Left lobe of liver (tissue), 2 donors: ENCODE measurements at regions not wholly inside any gene's neighbourhood (a gene's known extent, or its start where the extent isn't known, plus 50 kb on each side); places are given as distances from the start of the nearest gene placed in this dataset.
"Not testable (repeated sequence)": the region's sequence is repeated elsewhere in the genome, so short reads cannot be mapped to it uniquely, and the experiment has no call there.

Experiments
- ATAC-seq: fragments of 200-7000 bp; cut with Tn5 transposase; one replicate; pipeline ENCODE4 v1.9.1; 2020; ENCODE audit warnings: mild to moderate bottlenecking, moderate library complexity
- DNase-seq: peaks from one replicate; pipeline ENCODE4 v3.0.0-alpha.2; 2020; ENCODE audit warnings: low spot score
- donor health status: DM: no; HTN: no; CAD: no; lungs with moderate emphysema.
- donor health status: DM: no; HTN: yes; CAD: no.

- DNase-seq, ATAC-seq: not testable (repeated sequence)
Measured at GRCh38 chrY:26167332-26167731, 545.4 kb downstream of the CDY1 start.

DNA sequence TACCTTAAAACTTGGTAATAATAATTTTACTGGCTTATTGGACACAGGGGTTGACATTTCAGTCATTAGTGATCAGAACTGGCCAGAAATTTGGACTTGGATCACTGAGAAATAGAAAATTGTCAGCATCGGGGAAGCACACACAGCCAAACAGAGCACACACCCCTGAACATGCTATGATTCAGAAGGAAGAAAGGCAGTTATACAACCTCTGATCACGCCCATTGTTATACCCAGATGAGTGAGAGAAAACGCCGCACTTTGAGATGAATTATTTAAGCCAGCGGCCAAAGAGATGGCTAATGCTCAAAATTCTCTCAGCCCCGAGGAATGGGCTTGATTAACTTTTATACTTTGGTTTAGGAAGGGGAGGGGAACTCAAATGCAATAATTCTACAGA is 557.4 kb downstream of the CDY1 start:
- ATAC-seq = not testable (repeated sequence)

GRCh38 chrY:26224974-26225373 is 603.1 kb downstream of the CDY1 start:
- not testable (repeated sequence) for ATAC-seq

More for the DNA sequence above, 557.4 kb downstream of the CDY1 start:
- not testable (repeated sequence) for DNase-seq

GRCh38 chrY:26225468-26225867 is 603.6 kb downstream of the CDY1 start:
- ATAC-seq, DNase-seq: not testable (repeated sequence)

More at GRCh38 chrY:26224974-26225373, 603.1 kb downstream of the CDY1 start:
- DNase-seq = not testable (repeated sequence)

- not testable (repeated sequence) for DNase-seq, ATAC-seq
Measured at GRCh38 chrY:26240944-26241343, 619.0 kb downstream of the CDY1 start.

DNA sequence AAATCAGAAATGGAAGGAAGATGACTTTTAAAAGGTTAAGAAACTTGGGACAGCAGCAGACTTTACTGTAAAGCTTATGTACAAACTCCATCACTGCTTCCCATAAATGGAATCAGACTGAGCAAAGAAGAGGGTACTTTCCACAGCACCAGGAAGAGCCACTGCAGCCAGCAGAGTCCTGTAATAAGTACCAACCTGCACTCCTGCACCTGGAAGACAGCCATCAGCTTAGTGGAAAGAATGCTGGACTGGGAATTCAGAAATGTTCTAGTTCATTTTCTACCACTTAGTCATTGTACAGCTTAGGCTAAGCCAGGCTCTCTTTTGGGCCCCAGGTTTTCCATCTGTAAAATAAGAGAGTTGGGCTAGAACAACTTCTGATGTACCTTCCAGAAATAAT is 632.3 kb downstream of the CDY1 start:
- peak; percentile 48 for ATAC-seq

GRCh38 chrY:26265449-26265848 is 643.5 kb downstream of the CDY1 start:
- not testable (repeated sequence) for ATAC-seq, DNase-seq

More for the DNA sequence above, 632.3 kb downstream of the CDY1 start:
- DNase-seq = not testable (repeated sequence)

DNA sequence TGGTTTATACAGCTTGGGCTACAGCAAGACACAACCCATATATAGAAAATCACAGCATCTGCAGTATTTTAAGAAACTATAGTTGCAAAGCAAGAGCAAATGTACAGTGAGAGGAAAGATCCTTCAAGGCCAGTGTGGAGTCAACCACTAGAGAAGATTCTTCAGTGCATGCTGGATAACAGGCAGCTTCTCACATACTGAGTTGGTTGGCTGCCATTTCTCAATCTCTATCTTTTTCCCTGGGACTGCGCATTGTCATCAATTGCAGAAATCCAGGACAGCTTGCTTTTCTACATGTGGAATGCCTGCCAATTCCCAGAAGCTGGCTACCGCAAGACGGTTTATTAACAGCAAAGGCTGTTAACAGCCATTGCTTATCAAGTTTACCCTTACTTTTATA is 646.5 kb downstream of the CDY1 start:
- DNase-seq, ATAC-seq: not testable (repeated sequence)

- DNase-seq, ATAC-seq: not testable (repeated sequence)
Measured at GRCh38 chrY:26268934-26269333, 647.0 kb downstream of the CDY1 start.

DNA sequence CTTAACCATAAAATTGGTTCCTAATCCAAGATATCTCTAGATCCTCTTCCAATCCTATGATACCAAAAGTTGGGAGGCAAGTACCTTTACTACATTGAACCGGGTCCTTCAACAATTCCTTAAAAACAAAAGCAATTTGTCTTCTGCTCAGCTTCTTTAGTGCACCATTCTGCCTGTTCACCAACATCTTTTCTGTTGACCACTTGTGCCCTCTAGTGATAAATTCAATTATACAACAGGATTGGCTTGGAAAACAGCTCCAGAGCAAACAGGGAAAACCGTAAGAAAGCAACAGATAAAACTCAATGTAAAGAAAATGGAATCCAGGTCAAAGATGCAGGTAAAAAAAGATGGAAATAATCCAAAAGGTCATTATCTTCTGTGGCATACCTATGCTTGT is 651.2 kb downstream of the CDY1 start:
- ATAC-seq = peak; percentile 45
- DNase-seq = not testable (repeated sequence)

- DNase-seq, ATAC-seq: not testable (repeated sequence)
Measured at GRCh38 chrY:26306046-26306445, 684.1 kb downstream of the CDY1 start.

GRCh38 chrY:26306630-26307385 is 684.9 kb downstream of the CDY1 start:
- not testable (repeated sequence) for DNase-seq, ATAC-seq

- DNase-seq, ATAC-seq: not testable (repeated sequence)
Measured at GRCh38 chrY:26308308-26308707, 686.4 kb downstream of the CDY1 start.

GRCh38 chrY:26315065-26315464 is 693.1 kb downstream of the CDY1 start:
- DNase-seq = not testable (repeated sequence)
- peak; percentile 81 for ATAC-seq

DNA sequence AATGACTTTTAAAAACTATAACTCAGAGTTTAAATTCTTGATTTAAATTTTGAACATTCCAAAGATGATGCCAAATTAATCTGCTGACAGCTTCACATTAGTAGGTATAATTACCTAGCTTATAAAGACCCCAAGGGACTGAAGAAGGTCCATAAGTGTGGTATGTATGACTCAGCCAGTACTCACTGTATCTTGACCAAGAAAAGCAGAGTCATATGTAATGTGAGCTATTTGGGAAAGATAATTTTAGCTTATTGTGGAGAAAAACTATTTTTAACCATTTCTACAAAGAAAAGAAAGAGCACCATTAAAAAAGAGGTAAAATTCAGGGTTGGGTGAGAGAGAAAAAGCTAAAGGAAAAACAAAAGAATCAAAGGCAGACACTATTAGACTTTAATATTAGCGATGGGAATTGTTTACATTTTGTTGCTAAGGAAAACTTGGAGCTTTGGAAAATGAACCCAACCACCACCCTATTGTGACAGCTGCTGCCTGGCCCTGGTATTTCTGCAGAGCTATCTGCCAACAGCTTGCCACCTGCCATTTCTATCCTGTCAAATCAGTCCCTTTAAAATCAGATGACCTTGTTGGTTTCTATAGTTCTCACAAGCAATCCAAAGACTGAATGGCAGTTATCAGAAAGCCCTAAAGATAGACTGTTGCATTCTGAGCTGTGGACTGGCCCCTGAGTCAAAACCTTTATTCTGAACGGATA is 697.7 kb downstream of the CDY1 start:
- ATAC-seq, DNase-seq: not testable (repeated sequence)

DNA sequence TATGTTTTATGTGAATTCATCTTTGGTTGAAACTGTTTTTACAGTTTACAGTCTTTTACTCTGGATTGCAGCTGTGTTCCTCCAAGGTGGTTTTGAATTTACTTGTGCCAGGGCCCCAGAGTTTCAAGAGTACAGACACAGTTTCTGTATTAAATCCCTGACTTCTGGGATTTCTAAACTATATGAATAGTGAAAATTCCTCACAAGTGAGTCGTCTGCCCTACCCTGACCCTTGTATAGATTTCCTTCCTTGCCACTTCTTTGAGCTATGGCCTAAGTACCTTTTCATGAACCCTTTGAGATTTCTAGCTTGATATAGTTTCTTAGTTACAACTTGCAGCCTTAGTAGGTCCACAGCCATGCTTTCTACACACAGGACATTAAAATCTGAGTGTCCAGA is 700.8 kb downstream of the CDY1 start:
- not testable (repeated sequence) for ATAC-seq, DNase-seq

GRCh38 chrY:26352931-26353330 is 731.0 kb downstream of the CDY1 start:
- DNase-seq, ATAC-seq: not testable (repeated sequence)

- DNase-seq = no peak
- ATAC-seq = no peak
Measured at GRCh38 chrY:26354191-26354590, 732.3 kb downstream of the CDY1 start.

DNA sequence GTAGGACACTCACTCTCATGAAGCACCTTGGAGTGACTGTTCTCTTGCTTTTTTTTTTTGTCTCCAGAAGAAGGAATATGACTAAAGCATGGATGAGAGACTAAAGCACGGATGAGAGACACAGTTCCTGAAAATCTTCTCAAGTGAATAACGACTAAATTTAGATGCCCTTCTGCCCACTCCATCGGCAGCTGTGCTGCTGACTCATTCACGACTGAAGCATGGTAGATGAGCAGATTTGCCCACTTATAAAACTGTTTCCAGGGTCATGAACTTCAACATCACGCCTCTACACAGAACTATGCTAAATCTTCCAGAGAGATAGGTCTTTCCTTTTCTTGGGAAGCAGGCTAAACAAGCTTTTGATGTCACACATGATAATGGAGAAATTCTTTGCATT is 738.0 kb downstream of the CDY1 start:
- not testable (repeated sequence) for ATAC-seq, DNase-seq

DNA sequence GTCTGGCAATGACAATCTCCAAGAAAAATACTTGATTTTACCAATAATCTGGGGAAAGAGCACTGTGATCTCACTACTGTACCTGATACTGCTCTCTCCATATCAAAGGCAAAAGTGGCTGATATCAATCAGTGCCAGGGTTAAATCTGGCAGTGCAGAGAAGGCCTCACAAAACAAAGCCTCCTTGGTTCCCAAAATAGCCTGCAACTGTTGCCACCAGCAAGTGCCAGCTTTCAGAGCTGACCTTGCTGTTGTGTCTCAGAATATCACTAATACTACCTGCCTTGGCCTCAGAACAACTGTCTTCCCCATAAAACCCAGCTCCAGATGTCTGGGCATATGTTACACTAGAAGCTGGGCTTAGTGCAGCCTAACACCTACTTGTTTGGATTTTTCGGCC is 738.6 kb downstream of the CDY1 start:
- ATAC-seq, DNase-seq: not testable (repeated sequence)

GRCh38 chrY:26363442-26363841 is 741.5 kb downstream of the CDY1 start:
- not testable (repeated sequence) for ATAC-seq, DNase-seq
